GM19025 (cell line): ENCODE measurements at regions not wholly inside any gene's neighbourhood (a gene's known extent, or its start where the extent isn't known, plus 50 kb on each side); places are given as distances from the start of the nearest gene placed in this dataset.
"Not testable (repeated sequence)": the region's sequence is repeated elsewhere in the genome, so short reads cannot be mapped to it uniquely, and the experiment has no call there.

Source experiments
- ATAC-seq: cut with Tn5 transposase; IDR thresholded peaks from one replicate; pipeline ENCODE4 v1.9.1; 2021; ENCODE audit warnings: mild to moderate bottlenecking, low read depth, moderate library complexity; ENCODE audit not compliant: unreplicated experiment

DNA sequence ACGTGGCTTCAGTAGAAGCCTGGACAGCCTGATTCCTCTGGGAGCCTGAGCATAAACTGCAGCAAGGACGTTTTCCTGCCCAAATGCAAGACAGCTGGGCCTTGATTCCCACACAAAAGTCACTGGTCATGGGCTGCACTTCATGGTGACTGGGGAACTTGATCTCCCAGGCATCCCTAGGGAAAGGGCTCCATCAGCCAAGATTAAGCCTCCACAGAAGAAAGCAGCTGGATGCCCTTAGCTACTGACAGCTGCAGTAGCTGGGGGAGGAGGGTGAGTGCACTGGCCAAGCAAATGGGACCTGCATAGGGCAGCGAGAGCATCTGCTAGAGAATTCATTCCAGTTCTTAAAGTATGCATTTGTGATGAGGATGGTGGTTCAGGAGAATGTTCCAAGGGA is 267.4 kb upstream of the ISX start:
- no peak for ATAC-seq

DNA sequence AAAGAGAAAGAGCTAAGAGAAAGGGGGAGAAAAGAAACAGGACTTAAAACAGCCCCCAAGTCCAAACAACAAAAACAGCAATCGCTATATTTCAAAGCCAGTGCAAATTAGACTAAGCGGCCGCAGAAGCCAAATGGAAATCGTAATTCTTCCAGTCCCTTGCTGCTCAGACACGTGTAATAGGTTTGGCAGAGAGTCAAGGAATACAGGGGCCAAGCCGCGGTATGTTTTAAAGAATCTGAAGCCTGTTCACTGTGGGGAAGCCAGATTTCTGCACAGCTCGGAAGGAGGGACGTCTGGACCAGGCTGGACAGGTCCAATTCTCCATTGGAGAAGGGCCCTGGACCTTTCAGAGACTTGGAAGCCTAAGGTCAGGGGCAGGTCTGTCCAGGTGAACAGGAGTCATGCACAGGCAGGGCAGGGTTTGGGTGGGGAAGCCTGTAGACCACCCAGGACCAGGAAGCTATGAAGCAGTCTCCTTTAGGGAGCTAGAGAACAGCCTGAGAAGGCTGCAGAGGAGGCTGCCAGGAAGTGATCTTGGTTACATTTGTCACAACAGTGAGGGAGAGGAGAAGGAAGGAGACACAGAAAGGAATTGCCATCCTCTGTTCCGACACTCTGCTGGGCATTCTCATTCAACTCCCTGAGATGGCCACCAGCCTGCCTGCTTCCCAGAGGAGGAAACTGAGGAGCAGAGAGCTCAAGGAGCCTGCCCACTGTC is 265.5 kb upstream of the ISX start:
- ATAC-seq: no peak

DNA sequence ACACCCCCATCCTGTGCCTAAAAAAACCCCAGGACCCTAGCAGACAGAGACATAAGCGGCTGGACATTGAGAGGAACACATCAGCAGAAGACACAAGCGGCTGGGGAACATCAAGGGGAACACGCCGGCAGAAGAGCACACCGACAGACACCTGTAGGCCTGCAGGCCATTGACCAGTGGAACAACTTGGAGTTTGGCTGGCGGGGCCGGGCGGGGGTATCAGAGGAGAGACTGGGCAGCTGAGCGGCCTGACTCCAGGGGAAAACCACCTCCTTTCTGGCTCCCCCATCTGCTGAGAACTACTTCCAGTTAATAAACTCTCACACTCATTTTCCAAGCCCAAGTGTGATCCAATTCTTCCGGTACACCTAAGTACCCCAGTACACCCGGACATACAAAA is 264.7 kb upstream of the ISX start:
- ATAC-seq: no peak

DNA sequence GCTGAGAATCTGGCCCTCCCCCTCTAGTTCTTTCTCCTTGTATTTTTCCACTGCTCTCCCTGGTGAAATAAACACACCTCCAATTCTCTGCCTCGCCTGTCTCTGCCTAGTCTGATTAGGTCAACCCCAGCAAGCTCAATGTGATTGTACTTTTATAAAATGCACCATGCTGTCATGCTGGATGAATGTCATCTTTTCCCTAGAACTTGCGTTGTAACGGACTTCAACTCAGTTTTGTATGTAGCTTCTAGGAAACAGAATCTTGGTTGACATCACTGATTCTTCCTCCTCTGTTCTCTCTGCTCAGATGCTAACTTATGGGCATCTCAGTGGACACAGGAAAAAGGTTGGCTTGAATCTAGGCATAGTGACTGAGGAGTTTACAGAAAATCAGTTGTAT is 261.9 kb upstream of the ISX start:
- ATAC-seq: no peak

- no peak for ATAC-seq
These were observed 261.4 kb upstream of the ISX start for GRCh38 chr22:34804604-34805003.

DNA sequence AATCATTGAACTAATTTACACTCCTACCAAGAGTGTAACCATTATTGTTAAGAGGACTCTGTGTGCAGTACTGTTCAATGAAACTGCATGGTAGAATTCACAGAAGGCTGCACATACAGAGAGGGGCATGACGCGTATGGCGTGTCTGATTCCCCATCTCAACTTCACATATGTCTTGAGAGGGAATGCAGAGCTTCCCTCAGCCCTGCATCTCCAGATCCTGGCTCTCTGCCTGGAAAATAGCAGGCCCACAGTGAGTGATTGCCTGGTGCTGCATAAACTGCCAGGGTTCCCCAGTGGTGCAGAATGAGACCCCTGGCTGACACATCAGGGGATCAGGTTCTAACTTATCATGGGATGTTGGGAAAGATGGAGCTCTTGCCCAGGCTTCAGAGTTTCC is 260.2 kb upstream of the ISX start:
- no peak for ATAC-seq

GRCh38 chr22:34808618-34809017 is 257.3 kb upstream of the ISX start:
- no peak for ATAC-seq

GRCh38 chr22:34812631-34813030 is 253.3 kb upstream of the ISX start:
- ATAC-seq: no peak

DNA sequence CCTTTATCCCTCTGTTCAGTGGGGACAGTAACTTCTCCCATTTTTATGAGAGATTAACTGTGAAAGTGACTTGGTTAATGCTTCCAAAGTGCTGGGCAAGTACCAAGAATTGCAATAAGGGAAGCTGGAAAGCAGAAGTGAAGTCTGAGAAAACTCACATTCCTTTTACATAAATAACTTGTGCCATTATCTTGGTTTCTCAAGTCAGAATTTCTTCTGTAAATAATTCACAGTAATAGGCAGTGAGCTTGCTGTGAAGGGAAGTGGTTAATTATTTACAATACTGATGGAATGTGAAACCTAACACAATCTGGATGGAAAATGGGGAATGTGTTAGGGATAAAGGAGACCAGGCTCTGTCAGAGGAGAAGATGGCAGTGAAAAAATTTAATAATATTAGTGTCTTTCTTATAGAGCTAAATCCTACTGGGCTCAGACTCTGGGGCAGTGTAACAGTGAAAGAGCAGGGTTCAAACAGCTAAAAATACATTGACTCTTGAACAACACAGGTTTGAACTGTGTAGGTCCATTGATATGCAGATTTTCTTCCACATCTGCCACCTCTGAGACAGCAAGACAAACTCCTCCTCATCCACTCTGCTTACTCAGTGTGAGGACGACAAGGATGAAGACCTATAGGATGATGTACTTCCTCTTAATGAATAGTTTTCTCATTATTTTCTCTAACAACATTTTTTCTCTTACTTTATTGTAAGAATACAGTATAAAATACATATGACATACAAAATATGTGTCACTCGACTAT is 251.5 kb upstream of the ISX start:
- no peak for ATAC-seq

GRCh38 chr22:34829485-34829884 is 236.5 kb upstream of the ISX start:
- ATAC-seq: no peak

DNA sequence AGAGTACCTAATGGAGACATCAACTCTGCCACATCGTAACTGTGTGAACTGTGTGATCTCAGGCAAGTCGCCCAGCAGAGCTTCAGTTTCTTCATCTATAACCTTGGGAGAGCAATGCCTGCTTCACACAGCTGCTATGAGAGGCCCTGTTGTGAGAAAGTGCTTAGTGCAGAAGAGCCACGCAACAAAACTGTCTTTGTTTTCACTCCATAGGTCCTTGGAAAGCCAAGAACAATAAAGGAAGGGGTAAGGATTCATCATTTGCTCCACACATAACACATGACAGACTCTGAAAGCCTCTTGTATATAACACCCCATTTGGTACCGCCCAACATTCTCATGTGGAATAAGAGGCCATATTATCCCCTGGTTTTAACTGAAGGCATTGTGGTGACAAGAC is 231.9 kb upstream of the ISX start:
- ATAC-seq: no peak

DNA sequence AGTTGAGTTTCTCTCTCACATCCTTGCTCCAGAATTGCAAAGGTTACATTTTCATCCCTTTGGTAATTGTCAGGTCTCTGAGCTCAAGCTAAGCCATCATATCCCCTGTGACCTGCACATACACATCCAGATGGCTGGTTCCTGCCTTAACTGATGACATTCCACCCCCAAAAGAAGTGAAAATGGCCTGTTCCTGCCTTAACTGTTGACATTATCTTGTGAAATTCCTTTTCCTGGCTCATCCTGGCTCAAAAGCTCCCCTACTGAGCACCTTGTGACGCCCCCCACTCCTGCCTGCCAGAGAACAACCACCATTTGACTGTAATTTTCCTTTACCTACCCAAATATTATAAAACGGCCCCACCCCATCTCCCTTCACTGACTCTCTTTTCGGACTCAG is 231.4 kb upstream of the ISX start:
- not testable (repeated sequence) for ATAC-seq

- ATAC-seq: no peak
These were observed 224.6 kb upstream of the ISX start for GRCh38 chr22:34841331-34841771.

- no peak for ATAC-seq
These were observed 224.0 kb upstream of the ISX start for GRCh38 chr22:34841911-34842310.

- no peak for ATAC-seq
These were observed 223.3 kb upstream of the ISX start for GRCh38 chr22:34842630-34843029.

DNA sequence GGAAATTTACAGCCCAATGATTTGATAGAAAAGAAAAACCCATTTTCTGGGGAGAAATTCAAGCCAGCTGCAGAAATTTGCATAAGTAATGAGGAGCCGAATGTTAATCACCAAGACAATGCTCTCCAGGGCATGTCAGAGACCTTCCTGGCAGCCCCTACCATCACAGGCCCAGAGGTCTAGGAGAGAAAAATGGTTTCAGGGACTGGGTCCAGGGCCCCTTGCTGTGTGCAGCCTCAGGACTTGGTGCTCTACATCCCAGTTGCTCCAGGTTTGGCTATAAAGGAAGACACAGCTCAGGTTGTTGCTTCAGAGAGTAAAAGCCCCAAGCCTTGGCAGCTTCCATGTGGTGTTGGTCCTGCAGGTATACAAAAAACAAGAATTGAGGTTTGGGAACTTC is 222.2 kb upstream of the ISX start:
- not testable (repeated sequence) for ATAC-seq

GRCh38 chr22:34845391-34845790 is 220.6 kb upstream of the ISX start:
- ATAC-seq: no peak

DNA sequence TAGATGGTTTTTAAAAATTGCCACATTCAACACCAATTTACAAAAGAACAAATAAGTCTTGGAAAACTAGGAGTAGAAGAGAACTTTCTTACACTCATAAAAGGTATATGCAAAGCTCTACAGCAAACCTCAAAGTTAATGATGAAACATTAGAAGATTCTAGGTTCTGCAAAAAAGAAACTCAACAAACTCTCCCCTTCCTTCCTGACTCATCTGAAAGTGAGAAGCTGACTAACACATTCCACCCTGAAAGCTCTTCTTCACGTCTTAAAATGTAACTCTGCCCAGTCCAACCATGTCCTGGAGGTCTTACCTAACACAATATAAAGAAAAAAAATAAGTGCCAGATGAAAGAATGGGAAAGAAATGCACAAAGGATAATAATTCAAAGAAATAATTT is 218.9 kb upstream of the ISX start:
- peak; percentile 67 for ATAC-seq

GRCh38 chr22:34849965-34850364 is 216.0 kb upstream of the ISX start:
- no peak for ATAC-seq

DNA sequence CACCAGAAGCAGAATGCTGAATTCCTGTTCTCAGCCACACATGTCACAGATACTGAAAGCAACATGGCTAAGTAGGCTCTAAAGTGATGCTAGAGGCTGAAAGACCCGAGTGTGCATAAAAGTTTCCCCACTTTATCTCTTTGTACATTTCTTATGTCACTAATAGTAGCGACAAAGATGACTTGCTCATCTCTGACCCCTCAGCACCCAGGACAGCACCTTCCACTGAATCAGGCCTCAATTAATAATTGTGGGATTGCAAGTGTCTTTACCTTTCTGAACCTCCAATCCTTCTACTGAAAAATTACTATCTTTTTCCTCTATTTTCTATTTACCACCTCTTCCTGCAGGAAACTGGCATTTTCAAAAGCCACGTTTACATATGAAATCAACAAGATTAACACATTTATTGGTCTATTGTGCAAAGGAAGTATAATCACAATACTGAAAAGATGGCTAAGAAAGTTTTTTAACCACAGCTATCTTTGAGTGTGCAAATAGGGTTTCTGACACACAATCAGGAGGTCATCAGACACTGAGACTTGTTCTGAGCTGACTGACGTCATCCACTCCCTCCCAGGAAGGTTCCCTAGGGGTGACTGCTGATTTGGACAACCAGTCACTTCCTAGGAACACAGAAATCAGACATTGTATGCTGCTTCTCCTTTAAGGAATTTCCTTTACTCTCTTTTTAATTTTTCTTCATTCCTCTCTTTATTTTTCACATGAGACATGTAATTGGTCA is 213.9 kb upstream of the ISX start:
- ATAC-seq: no peak

DNA sequence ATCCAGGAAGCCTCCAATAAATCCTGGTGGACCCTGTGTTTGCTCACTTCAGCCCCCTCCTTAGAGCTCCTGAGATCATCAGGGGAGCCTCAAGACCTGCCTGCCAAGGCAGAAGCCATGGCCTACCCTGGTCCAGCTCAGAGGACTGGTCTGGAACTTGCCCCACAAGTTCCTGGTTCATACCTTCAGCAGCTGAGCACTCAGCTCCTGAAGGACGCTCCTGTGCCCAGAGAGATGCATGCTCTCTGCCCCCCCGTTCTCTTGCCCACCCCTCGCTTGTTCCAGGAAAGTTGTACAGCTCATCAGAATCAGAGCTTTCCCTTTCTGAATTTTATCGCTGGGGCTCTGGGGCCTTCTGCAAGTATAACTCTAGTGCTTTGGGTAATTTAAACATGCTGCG is 210.5 kb upstream of the ISX start:
- no peak for ATAC-seq
